Endodermal cell (in vitro differentiated cells): ENCODE measurements at regions not wholly inside any gene's neighbourhood (a gene's known extent, or its start where the extent isn't known, plus 50 kb on each side); places are given as distances from the start of the nearest gene placed in this dataset.
A peak's percentile ranks its signal among the peaks of the same experiment; 100 is the strongest.

Experiments used
- DNase-seq: peaks from one replicate; pipeline ENCODE4 v3.0.0-alpha.2; 2017
- H3K27ac ChIP-seq: 2 replicates; pipeline ENCODE4 v1.5.1; 2013; ENCODE audit warnings: mild to moderate bottlenecking, low read depth, low read length, moderate library complexity
- H3K27me3 ChIP-seq: 2 replicates; pipeline ENCODE4 v1.6.1; 2013; ENCODE audit warnings: mild to moderate bottlenecking, low read length, moderate library complexity; ENCODE audit not compliant: insufficient read depth, control insufficient read depth, poor library complexity, severe bottlenecking
- H3K36me3 ChIP-seq: 2 replicates; pipeline ENCODE4 v1.7.0; 2013; ENCODE audit warnings: mild to moderate bottlenecking, low read length, moderate library complexity; ENCODE audit not compliant: control insufficient read depth, insufficient read depth
- H3K4me1 ChIP-seq: one replicate; pipeline ENCODE4 v1.7.0; 2013; ENCODE audit warnings: low read length; ENCODE audit not compliant: control insufficient read depth, insufficient read depth
- H3K4me3 ChIP-seq: 2 replicates; pipeline ENCODE4 v1.5.1; 2013; ENCODE audit warnings: mild to moderate bottlenecking, low read length, moderate library complexity
- H3K9ac ChIP-seq: 2 replicates; pipeline ENCODE4 v1.6.1; 2013; ENCODE audit warnings: mild to moderate bottlenecking, low read length, moderate library complexity; ENCODE audit not compliant: poor library complexity, severe bottlenecking; ENCODE audit errors: extremely low read depth
- H3K9me3 ChIP-seq: 2 replicates; pipeline ENCODE4 v1.6.1; 2013; ENCODE audit warnings: mild to moderate bottlenecking, low read length, moderate library complexity; ENCODE audit not compliant: control insufficient read depth
- H3K27ac Mint-ChIP-seq: 2 replicates; pipeline ENCODE4 v1.8.0; 2020; ENCODE audit warnings: mixed read lengths
- H3K27me3 Mint-ChIP-seq: 2 replicates; pipeline ENCODE4 v1.8.0; 2021; ENCODE audit warnings: mild to moderate bottlenecking, mixed read lengths; ENCODE audit not compliant: insufficient read depth
- H3K36me3 Mint-ChIP-seq: 2 replicates; pipeline ENCODE4 v1.8.0; 2020; ENCODE audit warnings: low read depth, mixed read lengths
- H3K4me1 Mint-ChIP-seq: 2 replicates; pipeline ENCODE4 v1.8.0; 2020; ENCODE audit warnings: mixed read lengths
- H3K4me3 Mint-ChIP-seq: 2 replicates; pipeline ENCODE4 v1.8.0; 2020; ENCODE audit warnings: mild to moderate bottlenecking, moderate library complexity, mixed read lengths
- H3K9me3 Mint-ChIP-seq: 2 replicates; pipeline ENCODE4 v1.8.0; 2020; ENCODE audit warnings: mild to moderate bottlenecking, mixed read lengths
- CTCF ChIP-seq: fragments of 200-600 bp; sonication (generic); conservative IDR thresholded peaks from 2 replicates; pipeline ENCODE4 v1.5.0; 2021; ENCODE audit warnings: antibody characterized with exemption, mild to moderate bottlenecking
- WGBS, 2 experiments: methylation state at CpG; one replicate each; pipeline versions ENCODE4 v1.1.5 to v1.1.7; 2013; ENCODE audit warnings: missing lambda C conversion rate in 2 of 2, mixed read lengths in 1 of 2; ENCODE audit not compliant: insufficient coverage in 1 of 2, insufficient read length in 1 of 2; 5-methylcytosine and 5-hydroxymethylcytosine counted together

GRCh38 chr22:25377699-25378098 lies 158.3 kb downstream of the CRYBB2 start:
- no peaks in the 10 kb centered on the region for H3K9me3 Mint-ChIP-seq
- Histone ChIP-seq H3K9ac (no peak overlapping the region), H3K36me3 (peaks cover 17% of the 10 kb centered on the region), H3K27ac (no peak overlapping the region), H3K4me3 (no peak overlapping the region), H3K4me1 (no peaks in the 10 kb centered on the region), H3K27me3 (no peaks in the 10 kb centered on the region), H3K9me3 (no peaks in the 10 kb centered on the region)
- H3K27ac Mint-ChIP-seq = no peak overlapping the region
- H3K36me3 Mint-ChIP-seq = peaks cover 39% of the 10 kb centered on the region
- peaks cover 1% of the 10 kb centered on the region for H3K4me1 Mint-ChIP-seq
- no peak for DNase-seq
- no peaks in the 10 kb centered on the region for H3K27me3 Mint-ChIP-seq
- TF ChIP-seq CTCF = no peak
- H3K4me3 Mint-ChIP-seq = no peak overlapping the region
- WGBS, 2 experiments = 90 to 93% methylated on average over 6 of the region's 6 CpGs

- no peak overlapping the region for H3K4me3 Mint-ChIP-seq
- Histone ChIP-seq H3K27ac (no peak overlapping the region), H3K9ac (no peak overlapping the region), H3K4me3 (no peak overlapping the region), H3K27me3 (no peaks in the 10 kb centered on the region), H3K36me3 (peaks cover 17% of the 10 kb centered on the region), H3K4me1 (no peaks in the 10 kb centered on the region), H3K9me3 (no peaks in the 10 kb centered on the region)
- H3K27me3 Mint-ChIP-seq = no peaks in the 10 kb centered on the region
- H3K9me3 Mint-ChIP-seq = no peaks in the 10 kb centered on the region
- H3K27ac Mint-ChIP-seq = no peak overlapping the region
- H3K4me1 Mint-ChIP-seq = peaks cover 1% of the 10 kb centered on the region
- DNase-seq = no peak
- H3K36me3 Mint-ChIP-seq = peaks cover 37% of the 10 kb centered on the region
- WGBS, 2 experiments = 95 to 100% methylated on average over 2 to 5 of the region's 5 CpGs
- TF ChIP-seq CTCF = no peak
These were observed 160.8 kb downstream of the CRYBB2 start for GRCh38 chr22:25380122-25380747.

GRCh38 chr22:25382762-25383161 lies 163.3 kb downstream of the CRYBB2 start:
- no peaks in the 10 kb centered on the region for H3K9me3 ChIP-seq
- WGBS, 2 experiments = 84 to 89% methylated on average over 4 to 7 of the region's 7 CpGs
- Mint-ChIP-seq H3K27ac (peak overlapping the region; percentile 44), H3K4me1 (peaks cover 11% of the 10 kb centered on the region), H3K9me3 (no peaks in the 10 kb centered on the region), H3K27me3 (no peaks in the 10 kb centered on the region), H3K36me3 (peaks cover 23% of the 10 kb centered on the region), H3K4me3 (no peak overlapping the region)
- H3K27ac ChIP-seq = no peak overlapping the region
- no peaks in the 10 kb centered on the region for H3K4me1 ChIP-seq
- no peak overlapping the region for H3K4me3 ChIP-seq
- peak; percentile 46 for TF ChIP-seq CTCF
- no peak overlapping the region for H3K9ac ChIP-seq
- DNase-seq = no peak
- H3K27me3 ChIP-seq = no peaks in the 10 kb centered on the region
- peaks cover 17% of the 10 kb centered on the region for H3K36me3 ChIP-seq
